WTC11 (cell line): ENCODE measurements at regions not wholly inside any gene's neighbourhood (a gene's known extent, or its start where the extent isn't known, plus 50 kb on each side); places are given as distances from the start of the nearest gene placed in this dataset.

Experiments
- ATAC-seq: fragments of 200-7000 bp; cut with Tn5 transposase; 2 replicates; pipeline ENCODE4 v1.10.0; 2021; ENCODE audit warnings: mild to moderate bottlenecking, moderate library complexity
- CTCF ChIA-PET: fragments of 300-600 bp; sonication (Branson Sonifier 250); formaldehyde crosslinking; loops from one replicate; lab custom pipeline; 2021; ENCODE audit warnings: antibody characterized with exemption; lab: Charles Lee
- POLR2A ChIA-PET: fragments of 350-600 bp; sonication (Branson Sonifier 250); formaldehyde crosslinking; loops from one replicate; lab custom pipeline; 2021; ENCODE audit warnings: antibody characterized with exemption; lab: Charles Lee
- DNase-seq: peaks from one replicate; pipeline ENCODE4 v3.0.0; 2021; ENCODE audit warnings: low spot score
- H3K27ac Mint-ChIP-seq: 2 replicates; pipeline ENCODE4 v1.8.0; 2021; ENCODE audit warnings: mixed read lengths
- H3K27me3 Mint-ChIP-seq: 2 replicates; pipeline ENCODE4 v1.8.0; 2021; ENCODE audit warnings: low read depth, mild to moderate bottlenecking, moderate library complexity, mixed read lengths
- H3K36me3 Mint-ChIP-seq: 2 replicates; pipeline ENCODE4 v1.8.0; 2021; ENCODE audit warnings: mixed read lengths
- H3K4me1 Mint-ChIP-seq: 2 replicates; pipeline ENCODE4 v1.8.0; 2022; ENCODE audit warnings: mixed read lengths
- H3K4me3 Mint-ChIP-seq: 2 replicates; pipeline ENCODE4 v1.8.0; 2021; ENCODE audit warnings: mild to moderate bottlenecking, moderate library complexity, mixed read lengths
- H3K9me3 Mint-ChIP-seq: 2 replicates; pipeline ENCODE4 v1.8.0; 2021; ENCODE audit warnings: mixed read lengths
- AFF4 ChIP-seq: sonication (generic); formaldehyde crosslinking; IDR thresholded peaks from 2 replicates; pipeline ENCODE4 v1.8.1; 2023; ENCODE audit warnings: mild to moderate bottlenecking, missing genetic modification reagents, borderline replicate concordance
- CREB1 ChIP-seq: sonication (generic); formaldehyde crosslinking; IDR thresholded peaks from 2 replicates; pipeline ENCODE4 v1.8.0; 2023; ENCODE audit warnings: mild to moderate bottlenecking, missing genetic modification reagents
- FOXK1 ChIP-seq: sonication (generic); formaldehyde crosslinking; IDR thresholded peaks from 2 replicates; pipeline ENCODE4 v1.8.0; 2022; ENCODE audit warnings: mild to moderate bottlenecking, moderate library complexity, missing genetic modification reagents
- PRDM15 ChIP-seq: sonication (generic); formaldehyde crosslinking; IDR thresholded peaks from 2 replicates; pipeline ENCODE4 v1.8.0; 2022; ENCODE audit warnings: missing genetic modification reagents
- RELA ChIP-seq: sonication (generic); formaldehyde crosslinking; IDR thresholded peaks from 2 replicates; pipeline ENCODE4 v1.8.1; 2022; ENCODE audit warnings: missing genetic modification reagents, mild to moderate bottlenecking, borderline replicate concordance
- ZNF219 ChIP-seq: sonication (generic); formaldehyde crosslinking; IDR thresholded peaks from 2 replicates; pipeline ENCODE4 v1.8.0; 2023; ENCODE audit warnings: missing genetic modification reagents, mild to moderate bottlenecking, borderline replicate concordance
- ZNF423 ChIP-seq: fragments of 250-450 bp; sonication (Bioruptor Pico); IDR thresholded peaks from 2 replicates; pipeline ENCODE4 v2.1.2; 2022; ENCODE audit warnings: mild to moderate bottlenecking, moderate library complexity
- ZNF532 ChIP-seq: fragments of 250-450 bp; sonication (Bioruptor Pico); IDR thresholded peaks from 2 replicates; pipeline ENCODE4 v1.9.0; 2021; ENCODE audit warnings: mild to moderate bottlenecking, borderline replicate concordance
- TF ChIP-seq, protein P1 (sequence below): sonication (generic); formaldehyde crosslinking; IDR thresholded peaks from 2 replicates; pipeline ENCODE4 v1.8.0; 2023; ENCODE audit warnings: missing genetic modification reagents, mild to moderate bottlenecking, borderline replicate concordance

- DNase-seq (no peak), ATAC-seq (no peak)
- Mint-ChIP-seq H3K27ac (no peak overlapping the region), H3K4me1 (no peaks in the 10 kb centered on the region), H3K36me3 (peaks cover 79% of the 10 kb centered on the region), H3K27me3 (peaks cover 11% of the 10 kb centered on the region), H3K4me3 (no peak overlapping the region), H3K9me3 (peaks cover 90% of the 10 kb centered on the region)
- ChIA-PET POLR2A (no interaction called here), CTCF (no interaction called here)
- TF ChIP-seq, protein P1, sequence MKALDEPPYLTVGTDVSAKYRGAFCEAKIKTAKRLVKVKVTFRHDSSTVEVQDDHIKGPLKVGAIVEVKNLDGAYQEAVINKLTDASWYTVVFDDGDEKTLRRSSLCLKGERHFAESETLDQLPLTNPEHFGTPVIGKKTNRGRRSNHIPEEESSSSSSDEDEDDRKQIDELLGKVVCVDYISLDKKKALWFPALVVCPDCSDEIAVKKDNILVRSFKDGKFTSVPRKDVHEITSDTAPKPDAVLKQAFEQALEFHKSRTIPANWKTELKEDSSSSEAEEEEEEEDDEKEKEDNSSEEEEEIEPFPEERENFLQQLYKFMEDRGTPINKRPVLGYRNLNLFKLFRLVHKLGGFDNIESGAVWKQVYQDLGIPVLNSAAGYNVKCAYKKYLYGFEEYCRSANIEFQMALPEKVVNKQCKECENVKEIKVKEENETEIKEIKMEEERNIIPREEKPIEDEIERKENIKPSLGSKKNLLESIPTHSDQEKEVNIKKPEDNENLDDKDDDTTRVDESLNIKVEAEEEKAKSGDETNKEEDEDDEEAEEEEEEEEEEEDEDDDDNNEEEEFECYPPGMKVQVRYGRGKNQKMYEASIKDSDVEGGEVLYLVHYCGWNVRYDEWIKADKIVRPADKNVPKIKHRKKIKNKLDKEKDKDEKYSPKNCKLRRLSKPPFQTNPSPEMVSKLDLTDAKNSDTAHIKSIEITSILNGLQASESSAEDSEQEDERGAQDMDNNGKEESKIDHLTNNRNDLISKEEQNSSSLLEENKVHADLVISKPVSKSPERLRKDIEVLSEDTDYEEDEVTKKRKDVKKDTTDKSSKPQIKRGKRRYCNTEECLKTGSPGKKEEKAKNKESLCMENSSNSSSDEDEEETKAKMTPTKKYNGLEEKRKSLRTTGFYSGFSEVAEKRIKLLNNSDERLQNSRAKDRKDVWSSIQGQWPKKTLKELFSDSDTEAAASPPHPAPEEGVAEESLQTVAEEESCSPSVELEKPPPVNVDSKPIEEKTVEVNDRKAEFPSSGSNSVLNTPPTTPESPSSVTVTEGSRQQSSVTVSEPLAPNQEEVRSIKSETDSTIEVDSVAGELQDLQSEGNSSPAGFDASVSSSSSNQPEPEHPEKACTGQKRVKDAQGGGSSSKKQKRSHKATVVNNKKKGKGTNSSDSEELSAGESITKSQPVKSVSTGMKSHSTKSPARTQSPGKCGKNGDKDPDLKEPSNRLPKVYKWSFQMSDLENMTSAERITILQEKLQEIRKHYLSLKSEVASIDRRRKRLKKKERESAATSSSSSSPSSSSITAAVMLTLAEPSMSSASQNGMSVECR (CRISPR knock-in tag): no peak
- no peak for TF ChIP-seq FOXK1
- no peak for TF ChIP-seq ZNF219 (CRISPR knock-in tag)
- no peak for TF ChIP-seq ZNF423 (CRISPR knock-in tag)
- no peak for TF ChIP-seq AFF4 (CRISPR knock-in tag)
- TF ChIP-seq RELA (CRISPR knock-in tag): no peak
- no peak for TF ChIP-seq CREB1 (CRISPR knock-in tag)
- TF ChIP-seq PRDM15 (CRISPR knock-in tag): no peak
- no peak for TF ChIP-seq ZNF532 (CRISPR knock-in tag)
These were observed 801.6 kb upstream of the RBFOX1 start for GRCh38 chr16:6531067-6531466.
